Sigmoid colon (tissue), 4 donors: ENCODE measurements at regions not wholly inside any gene's neighbourhood (a gene's known extent, or its start where the extent isn't known, plus 50 kb on each side); places are given as distances from the start of the nearest gene placed in this dataset.

ENCODE experiments used
- CTCF ChIP-seq, 4 experiments: fragments of 450-650 bp in 3 of 4; fragments of 200-600 bp in 1 of 4; IDR thresholded peaks; one replicate each; pipeline ENCODE4 v1.5.1; 2016 to 2019; ENCODE audit warnings: antibody characterized with exemption in 4 of 4, mild to moderate bottlenecking in 3 of 4, moderate library complexity in 2 of 4
- EP300 ChIP-seq, 4 donors: sonication (generic); formaldehyde crosslinking; IDR thresholded peaks; one replicate each; pipeline ENCODE4 v1.6.1; 2017; ENCODE audit warnings: antibody characterized with exemption in 4 of 4
- POLR2A ChIP-seq, 2 donors: fragments of 450-650 bp; IDR thresholded peaks; one replicate each; pipeline ENCODE4 v1.6.1; 2016; ENCODE audit warnings: antibody characterized with exemption in 2 of 2, mild to moderate bottlenecking in 2 of 2, moderate library complexity in 2 of 2
- POLR2AphosphoS5 ChIP-seq, 4 donors: sonication (generic); formaldehyde crosslinking; IDR thresholded peaks; one replicate each; pipeline ENCODE4 v1.6.1; 2017; ENCODE audit warnings: antibody characterized with exemption in 4 of 4

- TF ChIP-seq CTCF (IDR thresholded peaks at IDR 0.05) (no peak), POLR2A (IDR thresholded peaks at IDR 0.05) (no peak), POLR2AphosphoS5 (IDR thresholded peaks at IDR 0.05) (no peak), EP300 (IDR thresholded peaks at IDR 0.05) (no peak)
Observed at GRCh38 chr10:118114992-118115391, 68.3 kb upstream of the RAB11FIP2 start.
